GM12878 (cell line): ENCODE measurements at regions not wholly inside any gene's neighbourhood (a gene's known extent, or its start where the extent isn't known, plus 50 kb on each side); places are given as distances from the start of the nearest gene placed in this dataset.

Experiments used
- ATF7 ChIP-seq: fragments of 450-650 bp; IDR thresholded peaks from 2 replicates; pipeline ENCODE4 v1.6.1; 2016; ENCODE audit warnings: low read depth, mild to moderate bottlenecking
- BHLHE40 ChIP-seq, 2 experiments: fragments of 450-650 bp in 1 of 2; IDR thresholded peaks; 2 replicates each; pipeline ENCODE4 v1.6.1; 2011 to 2017; ENCODE audit warnings: low read depth in 2 of 2, borderline replicate concordance in 1 of 2, improper control_type of control experiment in 1 of 2, low read length in 1 of 2, mild to moderate bottlenecking in 1 of 2
- JUNB ChIP-seq: IDR thresholded peaks from 2 replicates; pipeline ENCODE4 v1.6.1; 2016; ENCODE audit warnings: antibody characterized with exemption, mild to moderate bottlenecking
- NFYA ChIP-seq: IDR thresholded peaks from 2 replicates; pipeline ENCODE4 v1.6.1; 2011; ENCODE audit warnings: low read depth, mild to moderate bottlenecking, low read length, improper control_type of control experiment, borderline replicate concordance
- NR2C1 ChIP-seq: fragments of 450-650 bp; IDR thresholded peaks from 2 replicates; pipeline ENCODE4 v1.6.1; 2017; ENCODE audit warnings: antibody characterized with exemption, mild to moderate bottlenecking, moderate library complexity
- RB1 ChIP-seq: fragments of 450-650 bp; formaldehyde crosslinking; IDR thresholded peaks from 2 replicates; pipeline ENCODE4 v1.6.1; 2017; ENCODE audit warnings: mild to moderate bottlenecking, borderline replicate concordance
- RUNX3 ChIP-seq: IDR thresholded peaks from 2 replicates; pipeline ENCODE4 v1.6.1; 2012; ENCODE audit warnings: low read length, inconsistent platforms
- ZNF207 ChIP-seq: fragments of 450-650 bp; IDR thresholded peaks from 2 replicates; pipeline ENCODE4 v1.6.1; 2014; ENCODE audit warnings: antibody characterized with exemption, mild to moderate bottlenecking, borderline replicate concordance
- ZZZ3 ChIP-seq: IDR thresholded peaks from 2 replicates; pipeline ENCODE4 v1.6.1; 2011; ENCODE audit warnings: low read depth; ENCODE audit not compliant: control insufficient read depth, insufficient read length
- TF ChIP-seq, protein P1 (sequence below): fragments of 450-650 bp; IDR thresholded peaks from 2 replicates; pipeline ENCODE4 v1.6.1; 2016; ENCODE audit warnings: mild to moderate bottlenecking
- TF ChIP-seq, protein P2 (sequence below): fragments of 450-650 bp; IDR thresholded peaks from 2 replicates; pipeline ENCODE4 v1.6.1; 2014; ENCODE audit warnings: mild to moderate bottlenecking
- TF ChIP-seq, protein P3 (sequence below): IDR thresholded peaks from 2 replicates; pipeline ENCODE4 v1.6.1; 2012; ENCODE audit warnings: improper control_type of control experiment, low read depth, low read length; ENCODE audit not compliant: insufficient replicate concordance
- TF ChIP-seq, protein P4 (sequence below): IDR thresholded peaks from 2 replicates; pipeline ENCODE4 v1.6.1; 2012; ENCODE audit warnings: low read depth, low read length, improper control_type of control experiment
- TF ChIP-seq, protein P5 (sequence below): fragments of 150-350 bp; IDR thresholded peaks from 2 replicates; pipeline ENCODE4 v1.6.1; 2014; ENCODE audit warnings: mild to moderate bottlenecking, low read depth, low read length

DNA sequence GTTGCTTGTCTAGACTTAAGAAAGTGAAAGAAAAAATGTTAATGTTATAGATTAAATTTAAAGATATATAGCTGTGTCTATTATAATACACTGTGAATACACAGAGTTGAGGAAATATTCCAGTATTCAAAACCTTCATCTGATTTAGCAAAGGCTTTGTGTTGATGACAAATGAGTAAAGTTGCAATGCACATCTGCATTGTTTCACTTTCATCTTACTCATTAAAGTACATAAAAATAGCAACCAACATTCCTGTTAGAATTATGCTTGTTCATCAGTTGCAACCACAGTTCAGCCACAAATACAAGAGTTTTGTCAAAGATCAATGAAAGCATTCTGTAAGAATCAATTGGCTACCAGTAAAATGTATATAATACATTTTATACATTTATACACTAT, 346.4 kb upstream of the SLC7A11 start (continued):
- TF ChIP-seq, protein P1, sequence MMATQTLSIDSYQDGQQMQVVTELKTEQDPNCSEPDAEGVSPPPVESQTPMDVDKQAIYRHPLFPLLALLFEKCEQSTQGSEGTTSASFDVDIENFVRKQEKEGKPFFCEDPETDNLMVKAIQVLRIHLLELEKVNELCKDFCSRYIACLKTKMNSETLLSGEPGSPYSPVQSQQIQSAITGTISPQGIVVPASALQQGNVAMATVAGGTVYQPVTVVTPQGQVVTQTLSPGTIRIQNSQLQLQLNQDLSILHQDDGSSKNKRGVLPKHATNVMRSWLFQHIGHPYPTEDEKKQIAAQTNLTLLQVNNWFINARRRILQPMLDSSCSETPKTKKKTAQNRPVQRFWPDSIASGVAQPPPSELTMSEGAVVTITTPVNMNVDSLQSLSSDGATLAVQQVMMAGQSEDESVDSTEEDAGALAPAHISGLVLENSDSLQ = no peak
- TF ChIP-seq, protein P2, sequence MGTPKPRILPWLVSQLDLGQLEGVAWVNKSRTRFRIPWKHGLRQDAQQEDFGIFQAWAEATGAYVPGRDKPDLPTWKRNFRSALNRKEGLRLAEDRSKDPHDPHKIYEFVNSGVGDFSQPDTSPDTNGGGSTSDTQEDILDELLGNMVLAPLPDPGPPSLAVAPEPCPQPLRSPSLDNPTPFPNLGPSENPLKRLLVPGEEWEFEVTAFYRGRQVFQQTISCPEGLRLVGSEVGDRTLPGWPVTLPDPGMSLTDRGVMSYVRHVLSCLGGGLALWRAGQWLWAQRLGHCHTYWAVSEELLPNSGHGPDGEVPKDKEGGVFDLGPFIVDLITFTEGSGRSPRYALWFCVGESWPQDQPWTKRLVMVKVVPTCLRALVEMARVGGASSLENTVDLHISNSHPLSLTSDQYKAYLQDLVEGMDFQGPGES = no peak
- no peak for TF ChIP-seq ZNF207
- TF ChIP-seq NR2C1 = no peak
- no peak for TF ChIP-seq RUNX3
- no peak for TF ChIP-seq JUNB
- TF ChIP-seq ATF7 = no peak
- TF ChIP-seq BHLHE40 (IDR thresholded peaks at IDR 0.05; ENCODE audit: borderline replicate concordance in 1 of 2, low read depth in 2 of 2, low read length in 1 of 2) = no peak
- no peak for TF ChIP-seq RB1
- TF ChIP-seq, protein P3, sequence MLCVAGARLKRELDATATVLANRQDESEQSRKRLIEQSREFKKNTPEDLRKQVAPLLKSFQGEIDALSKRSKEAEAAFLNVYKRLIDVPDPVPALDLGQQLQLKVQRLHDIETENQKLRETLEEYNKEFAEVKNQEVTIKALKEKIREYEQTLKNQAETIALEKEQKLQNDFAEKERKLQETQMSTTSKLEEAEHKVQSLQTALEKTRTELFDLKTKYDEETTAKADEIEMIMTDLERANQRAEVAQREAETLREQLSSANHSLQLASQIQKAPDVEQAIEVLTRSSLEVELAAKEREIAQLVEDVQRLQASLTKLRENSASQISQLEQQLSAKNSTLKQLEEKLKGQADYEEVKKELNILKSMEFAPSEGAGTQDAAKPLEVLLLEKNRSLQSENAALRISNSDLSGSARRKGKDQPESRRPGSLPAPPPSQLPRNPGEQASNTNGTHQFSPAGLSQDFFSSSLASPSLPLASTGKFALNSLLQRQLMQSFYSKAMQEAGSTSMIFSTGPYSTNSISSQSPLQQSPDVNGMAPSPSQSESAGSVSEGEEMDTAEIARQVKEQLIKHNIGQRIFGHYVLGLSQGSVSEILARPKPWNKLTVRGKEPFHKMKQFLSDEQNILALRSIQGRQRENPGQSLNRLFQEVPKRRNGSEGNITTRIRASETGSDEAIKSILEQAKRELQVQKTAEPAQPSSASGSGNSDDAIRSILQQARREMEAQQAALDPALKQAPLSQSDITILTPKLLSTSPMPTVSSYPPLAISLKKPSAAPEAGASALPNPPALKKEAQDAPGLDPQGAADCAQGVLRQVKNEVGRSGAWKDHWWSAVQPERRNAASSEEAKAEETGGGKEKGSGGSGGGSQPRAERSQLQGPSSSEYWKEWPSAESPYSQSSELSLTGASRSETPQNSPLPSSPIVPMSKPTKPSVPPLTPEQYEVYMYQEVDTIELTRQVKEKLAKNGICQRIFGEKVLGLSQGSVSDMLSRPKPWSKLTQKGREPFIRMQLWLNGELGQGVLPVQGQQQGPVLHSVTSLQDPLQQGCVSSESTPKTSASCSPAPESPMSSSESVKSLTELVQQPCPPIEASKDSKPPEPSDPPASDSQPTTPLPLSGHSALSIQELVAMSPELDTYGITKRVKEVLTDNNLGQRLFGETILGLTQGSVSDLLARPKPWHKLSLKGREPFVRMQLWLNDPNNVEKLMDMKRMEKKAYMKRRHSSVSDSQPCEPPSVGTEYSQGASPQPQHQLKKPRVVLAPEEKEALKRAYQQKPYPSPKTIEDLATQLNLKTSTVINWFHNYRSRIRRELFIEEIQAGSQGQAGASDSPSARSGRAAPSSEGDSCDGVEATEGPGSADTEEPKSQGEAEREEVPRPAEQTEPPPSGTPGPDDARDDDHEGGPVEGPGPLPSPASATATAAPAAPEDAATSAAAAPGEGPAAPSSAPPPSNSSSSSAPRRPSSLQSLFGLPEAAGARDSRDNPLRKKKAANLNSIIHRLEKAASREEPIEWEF = no peak
- TF ChIP-seq ZZZ3 = no peak
- TF ChIP-seq, protein P4, sequence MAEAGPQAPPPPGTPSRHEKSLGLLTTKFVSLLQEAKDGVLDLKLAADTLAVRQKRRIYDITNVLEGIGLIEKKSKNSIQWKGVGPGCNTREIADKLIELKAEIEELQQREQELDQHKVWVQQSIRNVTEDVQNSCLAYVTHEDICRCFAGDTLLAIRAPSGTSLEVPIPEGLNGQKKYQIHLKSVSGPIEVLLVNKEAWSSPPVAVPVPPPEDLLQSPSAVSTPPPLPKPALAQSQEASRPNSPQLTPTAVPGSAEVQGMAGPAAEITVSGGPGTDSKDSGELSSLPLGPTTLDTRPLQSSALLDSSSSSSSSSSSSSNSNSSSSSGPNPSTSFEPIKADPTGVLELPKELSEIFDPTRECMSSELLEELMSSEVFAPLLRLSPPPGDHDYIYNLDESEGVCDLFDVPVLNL = no peak
- TF ChIP-seq, protein P5, sequence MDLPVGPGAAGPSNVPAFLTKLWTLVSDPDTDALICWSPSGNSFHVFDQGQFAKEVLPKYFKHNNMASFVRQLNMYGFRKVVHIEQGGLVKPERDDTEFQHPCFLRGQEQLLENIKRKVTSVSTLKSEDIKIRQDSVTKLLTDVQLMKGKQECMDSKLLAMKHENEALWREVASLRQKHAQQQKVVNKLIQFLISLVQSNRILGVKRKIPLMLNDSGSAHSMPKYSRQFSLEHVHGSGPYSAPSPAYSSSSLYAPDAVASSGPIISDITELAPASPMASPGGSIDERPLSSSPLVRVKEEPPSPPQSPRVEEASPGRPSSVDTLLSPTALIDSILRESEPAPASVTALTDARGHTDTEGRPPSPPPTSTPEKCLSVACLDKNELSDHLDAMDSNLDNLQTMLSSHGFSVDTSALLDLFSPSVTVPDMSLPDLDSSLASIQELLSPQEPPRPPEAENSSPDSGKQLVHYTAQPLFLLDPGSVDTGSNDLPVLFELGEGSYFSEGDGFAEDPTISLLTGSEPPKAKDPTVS = no peak
- TF ChIP-seq NFYA = no peak
